NCI-H1092 treated with DMSO at 0.1 percent for 48 hours (cell line): ENCODE measurements at regions not wholly inside any gene's neighbourhood (a gene's known extent, or its start where the extent isn't known, plus 50 kb on each side); places are given as distances from the start of the nearest gene placed in this dataset.
"Not testable (repeated sequence)": the region's sequence is repeated elsewhere in the genome, so short reads cannot be mapped to it uniquely, and the experiment has no call there.

Source experiments
- DNase-seq: peaks from one replicate; lab custom pipeline; 2025; lab: John Stamatoyannopoulos, UW

- no peak for DNase-seq
These were observed 313.1 kb downstream of the SIPA1L2 start for GRCh38 chr1:232316864-232317263.

- not testable (repeated sequence) for DNase-seq
These were observed 316.1 kb downstream of the SIPA1L2 start for GRCh38 chr1:232313876-232314275.

- DNase-seq = no peak
These were observed 319.4 kb downstream of the SIPA1L2 start for GRCh38 chr1:232310541-232310940.

- no peak for DNase-seq
These were observed 321.3 kb downstream of the SIPA1L2 start for GRCh38 chr1:232308616-232309015.

GRCh38 chr1:232307296-232308017 lies 322.5 kb downstream of the SIPA1L2 start:
- no peak for DNase-seq

GRCh38 chr1:232306269-232306961 lies 323.5 kb downstream of the SIPA1L2 start:
- peak; percentile 48 for DNase-seq

GRCh38 chr1:232305050-232305449 lies 324.9 kb downstream of the SIPA1L2 start:
- peak; percentile 27 for DNase-seq

GRCh38 chr1:232303222-232303620 lies 326.7 kb downstream of the SIPA1L2 start:
- no peak for DNase-seq

- peak; percentile 26 for DNase-seq
These were observed 327.3 kb downstream of the SIPA1L2 start for GRCh38 chr1:232302376-232303221.

GRCh38 chr1:232301246-232301645 lies 328.7 kb downstream of the SIPA1L2 start:
- no peak for DNase-seq

- DNase-seq = no peak
These were observed 329.5 kb downstream of the SIPA1L2 start for GRCh38 chr1:232300466-232300865.

GRCh38 chr1:232296461-232296860 lies 333.5 kb downstream of the SIPA1L2 start:
- DNase-seq = no peak

GRCh38 chr1:232293361-232293760 lies 336.6 kb downstream of the SIPA1L2 start:
- no peak for DNase-seq

- peak; percentile 78 for DNase-seq
These were observed 337.1 kb downstream of the SIPA1L2 start for GRCh38 chr1:232292818-232293217.

GRCh38 chr1:232292239-232292638 lies 337.7 kb downstream of the SIPA1L2 start:
- no peak for DNase-seq

GRCh38 chr1:232291681-232292080 lies 338.3 kb downstream of the SIPA1L2 start:
- DNase-seq = no peak

- no peak for DNase-seq
These were observed 338.7 kb downstream of the SIPA1L2 start for GRCh38 chr1:232291261-232291660.

- no peak for DNase-seq
These were observed 339.4 kb downstream of the SIPA1L2 start for GRCh38 chr1:232290570-232290969.

- no peak for DNase-seq
These were observed 342.0 kb downstream of the SIPA1L2 start for GRCh38 chr1:232287676-232288569.

GRCh38 chr1:232285138-232285537 lies 344.8 kb downstream of the SIPA1L2 start:
- no peak for DNase-seq

GRCh38 chr1:232283864-232284263 lies 346.1 kb downstream of the SIPA1L2 start:
- DNase-seq = peak; percentile 12

GRCh38 chr1:232282498-232282897 lies 347.4 kb downstream of the SIPA1L2 start:
- DNase-seq = no peak
